Cardiac fibroblast (primary cell): ENCODE measurements at regions not wholly inside any gene's neighbourhood (a gene's known extent, or its start where the extent isn't known, plus 50 kb on each side); places are given as distances from the start of the nearest gene placed in this dataset.
A peak's percentile ranks its signal among the peaks of the same experiment; 100 is the strongest.

ENCODE experiments used
- DNase-seq, 2 donors: peaks; one replicate each; pipeline versions ENCODE4 v3.0.0 to v3.0.0-alpha.2; 2010; ENCODE audit warnings: low read depth in 2 of 2
- H3K4me3 ChIP-seq, 2 donors: replicated peaks in 1 of 2; 1 replicate in 1 of 2; 2 replicates in 1 of 2; pipeline ENCODE4 v1.5.1; 2011; ENCODE audit warnings: low read depth in 2 of 2, low read length in 2 of 2, mild to moderate bottlenecking in 2 of 2, moderate library complexity in 1 of 2
- CTCF ChIP-seq: IDR thresholded peaks from one replicate; pipeline ENCODE4 v1.5.1; 2011; ENCODE audit warnings: low read depth, mild to moderate bottlenecking, low read length, inconsistent platforms

- no peak overlapping the region for H3K4me3 ChIP-seq
- no peak for DNase-seq
- no peak for TF ChIP-seq CTCF
Observed at GRCh38 chr6:168228676-168229367, 90.8 kb downstream of the DACT2 start.

GRCh38 chr6:168227840-168228239 lies 91.7 kb downstream of the DACT2 start:
- no peak for DNase-seq
- TF ChIP-seq CTCF: no peak
- no peak overlapping the region for H3K4me3 ChIP-seq

GRCh38 chr6:168226902-168227318 lies 92.7 kb downstream of the DACT2 start:
- TF ChIP-seq CTCF: no peak
- H3K4me3 ChIP-seq: no peak overlapping the region
- no peak for DNase-seq

- no peak for TF ChIP-seq CTCF
- DNase-seq: peak in 1 of 2 donors; percentile 31
Observed at GRCh38 chr6:168226061-168226752, 93.4 kb downstream of the DACT2 start.

GRCh38 chr6:168225471-168225911 lies 94.1 kb downstream of the DACT2 start:
- no peak for TF ChIP-seq CTCF
- DNase-seq: peak in 1 of 2 donors; percentile 53

More at GRCh38 chr6:168226061-168226752, 93.4 kb downstream of the DACT2 start:
- no peak overlapping the region for H3K4me3 ChIP-seq

GRCh38 chr6:168223755-168224154 lies 95.8 kb downstream of the DACT2 start:
- no peak for DNase-seq
- TF ChIP-seq CTCF: no peak
- no peak overlapping the region for H3K4me3 ChIP-seq

More at GRCh38 chr6:168225471-168225911, 94.1 kb downstream of the DACT2 start:
- H3K4me3 ChIP-seq: no peak overlapping the region
